GM12873 (cell line): ENCODE measurements at regions not wholly inside any gene's neighbourhood (a gene's known extent, or its start where the extent isn't known, plus 50 kb on each side); places are given as distances from the start of the nearest gene placed in this dataset.

Experiments
- TF ChIP-seq, protein P1 (sequence below): IDR thresholded peaks from 2 replicates; pipeline ENCODE4 v1.5.1; 2012; ENCODE audit warnings: low read depth, mild to moderate bottlenecking, moderate library complexity, low read length, control low read depth; ENCODE audit not compliant: insufficient read depth; ENCODE audit errors: missing control alignments

- TF ChIP-seq, protein P1, sequence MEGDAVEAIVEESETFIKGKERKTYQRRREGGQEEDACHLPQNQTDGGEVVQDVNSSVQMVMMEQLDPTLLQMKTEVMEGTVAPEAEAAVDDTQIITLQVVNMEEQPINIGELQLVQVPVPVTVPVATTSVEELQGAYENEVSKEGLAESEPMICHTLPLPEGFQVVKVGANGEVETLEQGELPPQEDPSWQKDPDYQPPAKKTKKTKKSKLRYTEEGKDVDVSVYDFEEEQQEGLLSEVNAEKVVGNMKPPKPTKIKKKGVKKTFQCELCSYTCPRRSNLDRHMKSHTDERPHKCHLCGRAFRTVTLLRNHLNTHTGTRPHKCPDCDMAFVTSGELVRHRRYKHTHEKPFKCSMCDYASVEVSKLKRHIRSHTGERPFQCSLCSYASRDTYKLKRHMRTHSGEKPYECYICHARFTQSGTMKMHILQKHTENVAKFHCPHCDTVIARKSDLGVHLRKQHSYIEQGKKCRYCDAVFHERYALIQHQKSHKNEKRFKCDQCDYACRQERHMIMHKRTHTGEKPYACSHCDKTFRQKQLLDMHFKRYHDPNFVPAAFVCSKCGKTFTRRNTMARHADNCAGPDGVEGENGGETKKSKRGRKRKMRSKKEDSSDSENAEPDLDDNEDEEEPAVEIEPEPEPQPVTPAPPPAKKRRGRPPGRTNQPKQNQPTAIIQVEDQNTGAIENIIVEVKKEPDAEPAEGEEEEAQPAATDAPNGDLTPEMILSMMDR: no peak
These were observed 523.9 kb upstream of the RGMA start for GRCh38 chr15:93612953-93613352.

DNA sequence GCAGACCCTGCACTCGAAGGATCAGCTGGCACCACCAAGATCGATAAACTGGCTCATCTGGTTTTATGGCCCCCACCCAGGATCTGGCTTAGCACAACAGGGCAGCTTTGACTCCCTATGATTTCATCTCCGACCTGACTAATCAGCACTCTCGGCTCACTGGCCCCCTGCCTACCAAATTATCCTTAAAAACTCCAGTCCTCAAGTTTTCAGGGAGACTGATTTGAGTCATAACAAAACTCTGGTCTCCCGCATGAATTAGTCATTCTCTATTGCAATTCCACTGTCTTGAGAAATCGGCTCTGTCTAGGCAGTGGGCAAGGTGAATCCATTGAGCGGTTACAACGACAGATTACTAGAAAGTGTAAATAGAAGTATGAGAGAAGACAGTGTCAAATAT is 521.9 kb upstream of the RGMA start:
- TF ChIP-seq, protein P1: no peak

- TF ChIP-seq, protein P1: no peak
These were observed 519.7 kb upstream of the RGMA start for GRCh38 chr15:93608643-93609148.

GRCh38 chr15:93603550-93603949 is 514.5 kb upstream of the RGMA start:
- TF ChIP-seq, protein P1: no peak

DNA sequence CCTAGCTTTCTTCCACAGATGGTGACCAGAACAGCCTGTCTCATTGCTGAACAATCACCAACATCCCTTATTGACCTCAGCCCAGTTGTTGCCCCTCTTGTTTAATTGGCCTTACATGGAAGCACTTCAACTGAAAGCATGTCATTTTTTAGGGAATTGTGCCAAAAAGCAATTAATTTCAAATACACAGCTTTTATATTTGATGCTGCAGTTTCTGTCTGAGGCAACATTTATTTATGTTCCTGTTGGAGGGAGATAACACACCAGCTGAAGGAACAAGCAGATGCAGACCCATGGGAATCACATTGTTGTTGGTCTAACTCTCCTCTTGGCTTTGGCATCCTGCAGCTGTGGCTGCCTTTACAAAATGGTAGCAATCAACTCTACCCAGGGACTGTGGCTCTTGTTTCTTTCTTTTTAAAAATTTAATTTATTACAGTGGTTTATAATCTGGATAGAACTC is 498.1 kb upstream of the RGMA start:
- TF ChIP-seq, protein P1: no peak

DNA sequence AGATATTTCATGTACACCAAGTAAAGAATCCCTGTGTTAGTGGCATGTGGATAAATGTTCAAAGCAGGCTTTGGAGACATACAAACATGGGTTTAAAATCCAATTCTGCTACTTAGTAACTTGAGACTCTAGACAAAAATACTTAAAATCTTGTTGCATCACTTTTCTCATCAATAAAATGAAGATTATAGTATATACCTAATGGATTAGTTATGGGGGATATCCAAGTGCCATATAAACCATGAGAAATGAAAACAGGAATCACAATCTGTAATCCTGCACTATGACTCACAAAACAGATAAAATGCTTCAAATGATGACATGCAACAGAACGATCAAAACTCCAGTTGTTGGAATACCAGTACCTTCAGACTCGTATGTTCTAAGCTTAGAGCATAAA is 496.0 kb upstream of the RGMA start:
- TF ChIP-seq, protein P1: no peak

DNA sequence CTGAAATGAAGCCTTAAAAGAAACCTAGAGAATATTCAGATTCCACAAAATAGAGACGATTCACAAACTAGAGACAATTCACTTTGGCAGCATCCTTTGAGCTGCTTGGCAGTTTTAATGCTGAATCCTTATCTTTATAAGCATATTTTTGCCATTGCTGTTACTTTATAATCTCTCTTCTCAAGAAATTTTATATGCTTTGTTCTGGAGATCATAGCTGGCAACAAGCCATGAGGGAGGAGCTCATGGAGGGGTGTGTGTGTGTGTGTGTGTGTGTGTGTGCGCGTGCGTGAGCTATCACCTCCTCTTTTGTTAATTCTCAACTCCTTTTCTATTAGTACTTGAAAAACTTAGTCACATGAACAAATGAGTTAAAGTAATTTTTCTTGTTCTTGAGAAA is 495.0 kb upstream of the RGMA start:
- TF ChIP-seq, protein P1: no peak
